Esophagus muscularis mucosa (tissue), 4 donors: ENCODE measurements at regions not wholly inside any gene's neighbourhood (a gene's known extent, or its start where the extent isn't known, plus 50 kb on each side); places are given as distances from the start of the nearest gene placed in this dataset.
"Not testable (repeated sequence)": the region's sequence is repeated elsewhere in the genome, so short reads cannot be mapped to it uniquely, and the experiment has no call there.

Experiments
- EP300 ChIP-seq: sonication (generic); formaldehyde crosslinking; IDR thresholded peaks from one replicate; pipeline ENCODE4 v1.6.1; 2017; ENCODE audit warnings: antibody characterized with exemption
- POLR2A ChIP-seq: fragments of 450-650 bp; IDR thresholded peaks from one replicate; pipeline ENCODE4 v1.6.1; 2017; ENCODE audit warnings: antibody characterized with exemption, moderate library complexity, mild to moderate bottlenecking, low read depth
- POLR2AphosphoS5 ChIP-seq, 2 donors: sonication (generic); formaldehyde crosslinking; IDR thresholded peaks; one replicate each; pipeline ENCODE4 v1.6.1; 2017; ENCODE audit warnings: antibody characterized with exemption in 2 of 2
- TF ChIP-seq, protein P1 (sequence below), 3 experiments: fragments of 200-600 bp in 2 of 3; fragments of 450-650 bp in 1 of 3; sonication (generic) in 2 of 3; IDR thresholded peaks; one replicate each; pipeline ENCODE4 v1.5.1; 2017 to 2019; ENCODE audit warnings: antibody characterized with exemption in 3 of 3, mild to moderate bottlenecking in 2 of 3, moderate library complexity in 1 of 3

DNA sequence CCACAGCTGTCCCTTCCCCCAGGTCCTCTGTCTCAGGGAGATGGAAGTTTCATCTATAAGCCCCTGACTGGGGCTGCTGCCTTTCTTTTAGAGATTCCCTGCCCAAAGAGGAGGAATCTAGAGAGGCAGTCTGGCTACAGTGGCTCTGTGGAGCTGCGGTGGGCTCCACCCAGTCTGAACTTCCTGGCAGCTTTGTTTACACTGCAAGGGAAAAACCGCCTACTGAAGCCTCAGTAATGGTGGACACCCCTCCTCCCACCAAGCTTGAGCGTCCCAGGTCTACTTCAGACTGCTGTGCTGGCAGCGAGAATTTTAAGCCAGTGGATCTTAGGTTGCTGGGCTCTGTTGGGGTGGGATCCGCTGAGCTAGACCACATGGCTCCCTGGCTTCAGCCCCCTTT is 184.1 kb upstream of the SLC35B3 start:
- TF ChIP-seq, protein P1, sequence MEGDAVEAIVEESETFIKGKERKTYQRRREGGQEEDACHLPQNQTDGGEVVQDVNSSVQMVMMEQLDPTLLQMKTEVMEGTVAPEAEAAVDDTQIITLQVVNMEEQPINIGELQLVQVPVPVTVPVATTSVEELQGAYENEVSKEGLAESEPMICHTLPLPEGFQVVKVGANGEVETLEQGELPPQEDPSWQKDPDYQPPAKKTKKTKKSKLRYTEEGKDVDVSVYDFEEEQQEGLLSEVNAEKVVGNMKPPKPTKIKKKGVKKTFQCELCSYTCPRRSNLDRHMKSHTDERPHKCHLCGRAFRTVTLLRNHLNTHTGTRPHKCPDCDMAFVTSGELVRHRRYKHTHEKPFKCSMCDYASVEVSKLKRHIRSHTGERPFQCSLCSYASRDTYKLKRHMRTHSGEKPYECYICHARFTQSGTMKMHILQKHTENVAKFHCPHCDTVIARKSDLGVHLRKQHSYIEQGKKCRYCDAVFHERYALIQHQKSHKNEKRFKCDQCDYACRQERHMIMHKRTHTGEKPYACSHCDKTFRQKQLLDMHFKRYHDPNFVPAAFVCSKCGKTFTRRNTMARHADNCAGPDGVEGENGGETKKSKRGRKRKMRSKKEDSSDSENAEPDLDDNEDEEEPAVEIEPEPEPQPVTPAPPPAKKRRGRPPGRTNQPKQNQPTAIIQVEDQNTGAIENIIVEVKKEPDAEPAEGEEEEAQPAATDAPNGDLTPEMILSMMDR (IDR thresholded peaks at IDR 0.05), result not testable (repeated sequence)
- not testable (repeated sequence) for TF ChIP-seq POLR2A; EP300; POLR2AphosphoS5 (IDR thresholded peaks at IDR 0.05)
